Lower leg skin (tissue), 4 donors: ENCODE measurements at regions not wholly inside any gene's neighbourhood (a gene's known extent, or its start where the extent isn't known, plus 50 kb on each side); places are given as distances from the start of the nearest gene placed in this dataset.

ENCODE experiments used
- DNase-seq, 2 donors: peaks; one replicate each; pipeline ENCODE4 v3.0.0-alpha.2; 2019; ENCODE audit warnings: low spot score in 2 of 2
- H3K4me3 ChIP-seq: fragments of 200-600 bp; sonication (generic); 2 replicates; pipeline ENCODE4 v1.5.1; 2017; ENCODE audit warnings: mild to moderate bottlenecking, low read depth; ENCODE audit not compliant: poor library complexity, severe bottlenecking
- CTCF ChIP-seq, 3 donors: fragments of 450-650 bp; IDR thresholded peaks; one replicate each; pipeline ENCODE4 v1.5.1; 2016; ENCODE audit warnings: antibody characterized with exemption in 3 of 3, mild to moderate bottlenecking in 3 of 3, moderate library complexity in 2 of 3
- POLR2A ChIP-seq, 2 donors: fragments of 450-650 bp; IDR thresholded peaks; one replicate each; pipeline ENCODE4 v1.6.1; 2016 to 2017; ENCODE audit warnings: antibody characterized with exemption in 2 of 2, mild to moderate bottlenecking in 1 of 2, moderate library complexity in 1 of 2
- WGBS, 2 donors: methylation state at CpG; one replicate each; pipeline ENCODE4 v1.1.5; 2018; 5-methylcytosine and 5-hydroxymethylcytosine counted together
- intact Hi-C: fragments of 100-400 bp; cut with DNase I; formaldehyde crosslinking; loops from one replicate; pipeline ENCODE4 v1.15.0; 2023; ENCODE audit warnings: low total_unique reads

GRCh38 chr5:103718108-103718507 lies 155.5 kb upstream of the NUDT12 start:
- TF ChIP-seq CTCF (IDR thresholded peaks at IDR 0.05) (no peak), POLR2A (IDR thresholded peaks at IDR 0.05) (no peak)
- no peak overlapping the region for H3K4me3 ChIP-seq
- intact Hi-C loops: no loop called here
- DNase-seq: no peak
- 60 to 80% methylated on average over 1 of the region's 1 CpG for WGBS, 2 donors

- intact Hi-C loops: no loop called here
- no peak overlapping the region for H3K4me3 ChIP-seq
- TF ChIP-seq CTCF (IDR thresholded peaks at IDR 0.05): no peak
- TF ChIP-seq POLR2A (IDR thresholded peaks at IDR 0.05): no peak
- DNase-seq: no peak
Observed at GRCh38 chr5:103708601-103709000, 146.0 kb upstream of the NUDT12 start.

GRCh38 chr5:103706939-103707682 lies 144.5 kb upstream of the NUDT12 start:
- intact Hi-C loops: no loop called here
- H3K4me3 ChIP-seq: no peak overlapping the region
- no peak for DNase-seq
- WGBS, 2 donors: 59 to 68% methylated on average over 4 of the region's 4 CpGs
- TF ChIP-seq POLR2A (IDR thresholded peaks at IDR 0.05): no peak
- TF ChIP-seq CTCF (IDR thresholded peaks at IDR 0.05): no peak

- TF ChIP-seq POLR2A (IDR thresholded peaks at IDR 0.05) (no peak), CTCF (IDR thresholded peaks at IDR 0.05) (no peak)
- intact Hi-C loops: no loop called here
- no peak overlapping the region for H3K4me3 ChIP-seq
- 38 to 46% methylated on average over 3 of the region's 3 CpGs for WGBS, 2 donors
- DNase-seq: no peak
Observed at GRCh38 chr5:103703617-103704016, 141.0 kb upstream of the NUDT12 start.

DNA sequence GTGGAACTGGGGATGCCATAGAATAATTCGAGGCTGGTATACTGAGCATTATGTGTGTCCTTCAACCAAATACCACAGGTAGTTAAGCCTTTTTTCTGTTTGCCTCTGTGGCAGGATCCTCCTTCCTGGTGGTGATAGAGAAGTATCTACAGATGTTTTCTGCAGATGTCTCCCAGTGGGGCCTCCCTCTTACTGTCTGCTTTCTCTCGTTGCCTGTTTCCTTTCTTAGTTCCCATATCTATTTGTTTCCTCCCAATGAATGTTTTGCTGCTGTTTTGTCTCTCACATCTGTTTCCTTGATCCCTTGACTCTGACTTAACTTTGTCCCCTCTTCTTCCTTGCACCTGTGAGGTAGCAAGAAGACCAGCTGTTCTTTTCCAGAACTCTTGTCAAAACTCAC lies 130.9 kb upstream of the NUDT12 start:
- WGBS, 2 donors: 57 to 60% methylated on average over 2 of the region's 2 CpGs

More for the DNA sequence above, 130.9 kb upstream of the NUDT12 start:
- TF ChIP-seq POLR2A (IDR thresholded peaks at IDR 0.05) (no peak), CTCF (IDR thresholded peaks at IDR 0.05) (no peak)
- no peak overlapping the region for H3K4me3 ChIP-seq
- DNase-seq: no peak
- intact Hi-C loops: no loop called here
